Stimulated activated CD8-positive, alpha-beta memory T cell treated with anti-CD3 and anti-CD28 coated beads, Interleukin-7, amount 100 ng/mL, for 24 hours (primary cell): ENCODE measurements at regions not wholly inside any gene's neighbourhood (a gene's known extent, or its start where the extent isn't known, plus 50 kb on each side); places are given as distances from the start of the nearest gene placed in this dataset.

ENCODE experiments used
- DNase-seq: peaks from one replicate; pipeline ENCODE4 v3.0.0-alpha.2; 2020; ENCODE audit warnings: low read depth

DNA sequence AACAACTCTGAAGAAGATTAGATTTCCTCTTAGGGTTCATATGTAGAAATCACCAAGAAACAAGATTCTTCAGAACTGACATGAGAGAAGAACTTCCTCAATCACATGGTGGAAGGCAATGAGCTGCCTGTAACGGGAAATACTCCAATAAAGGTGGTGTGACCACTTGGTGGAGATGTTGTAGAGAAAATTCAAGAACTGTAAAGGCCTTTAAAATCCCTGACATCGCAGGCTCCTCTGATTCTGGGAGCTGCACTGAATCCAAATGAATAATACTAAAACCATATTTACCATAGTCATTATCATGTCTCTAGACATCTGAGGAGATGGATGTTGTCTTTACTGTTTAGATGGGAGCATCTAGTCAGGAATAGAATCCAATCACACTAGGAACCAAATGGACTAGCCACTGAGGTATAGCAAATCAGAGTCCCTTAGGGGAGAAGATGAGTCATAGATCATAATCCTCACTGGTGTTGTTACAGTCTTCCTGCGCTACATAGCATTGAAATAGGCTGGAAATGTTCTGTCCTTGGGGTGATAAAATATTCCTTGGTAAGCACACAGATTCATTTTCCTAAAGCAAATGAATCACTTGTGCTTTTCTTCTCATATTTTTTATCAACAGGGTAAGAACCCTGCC lies 321.6 kb upstream of the TENM4 start:
- DNase-seq: no peak

DNA sequence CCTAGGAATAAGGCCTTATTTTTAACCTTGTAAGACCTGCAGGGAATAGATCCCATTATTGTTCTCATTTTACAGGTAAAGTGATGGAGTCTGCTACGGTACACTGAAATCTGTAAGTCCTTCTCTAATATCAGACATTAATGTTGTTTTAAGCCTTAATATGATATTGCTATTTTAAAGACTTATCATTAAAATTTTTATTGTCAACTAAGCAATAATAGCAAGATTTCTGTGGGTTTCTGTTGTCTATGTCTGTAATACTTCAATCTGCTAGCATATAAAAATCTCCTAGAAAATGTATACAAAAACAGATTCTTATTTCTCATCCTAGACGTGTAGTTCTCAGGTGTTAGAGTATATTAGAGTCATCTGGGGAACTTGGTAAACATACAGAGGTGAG lies 317.5 kb upstream of the TENM4 start:
- no peak for DNase-seq

DNA sequence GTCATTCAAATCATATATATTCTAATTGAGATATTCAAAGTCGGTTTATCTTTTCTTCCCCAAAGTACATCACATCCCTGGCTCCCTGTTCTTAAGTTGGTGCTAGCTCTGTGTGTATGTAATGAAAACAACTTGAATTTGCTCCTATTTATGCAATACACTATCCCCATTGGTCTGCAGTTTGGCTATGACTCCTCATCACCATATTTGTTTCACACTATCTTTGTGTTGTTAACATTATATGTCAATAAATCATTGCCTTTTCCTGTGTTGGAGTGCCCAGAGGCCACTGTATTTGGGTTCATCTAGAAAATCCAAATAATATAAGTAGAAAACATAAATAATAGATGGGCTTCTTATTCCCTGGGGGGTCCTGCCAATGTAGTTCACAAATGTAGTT lies 306.6 kb upstream of the TENM4 start:
- no peak for DNase-seq

DNA sequence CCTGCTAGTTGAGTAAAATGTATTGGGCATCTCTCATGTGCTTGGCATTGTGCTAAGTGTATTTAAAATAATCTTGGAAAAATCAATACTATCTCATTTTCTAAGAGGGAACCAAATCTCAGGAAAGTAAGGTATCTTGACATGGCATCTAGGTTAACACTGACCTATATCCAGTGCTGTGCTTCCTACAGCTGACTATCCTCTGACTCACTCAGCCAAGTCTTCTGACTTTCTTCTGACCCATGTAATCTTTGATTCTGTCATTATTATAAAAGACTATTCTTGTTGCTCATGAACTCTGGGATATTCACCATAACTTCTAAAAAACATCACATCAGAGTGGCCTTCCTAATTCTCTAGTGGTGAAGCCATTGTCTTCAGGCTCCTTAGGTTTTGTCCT lies 304.1 kb upstream of the TENM4 start:
- no peak for DNase-seq

DNA sequence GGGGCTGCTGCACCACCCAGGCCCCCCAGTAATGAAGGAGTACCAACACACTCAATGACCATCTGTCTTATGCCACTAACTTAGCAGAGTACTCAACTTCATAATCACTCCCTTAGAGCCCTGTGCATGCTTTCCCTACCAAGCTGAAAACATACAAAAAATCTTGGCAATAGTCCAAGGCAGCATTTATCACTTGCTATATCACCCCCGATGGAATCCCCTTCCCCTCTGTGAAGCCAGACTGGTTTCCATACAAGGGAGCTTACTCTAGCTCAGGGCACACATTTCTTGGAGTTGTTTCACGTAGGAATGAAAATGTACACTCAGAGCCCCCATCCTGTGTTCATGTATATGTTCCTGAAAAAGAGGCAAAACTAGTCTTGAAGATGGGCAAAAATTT lies 301.3 kb upstream of the TENM4 start:
- no peak for DNase-seq

DNA sequence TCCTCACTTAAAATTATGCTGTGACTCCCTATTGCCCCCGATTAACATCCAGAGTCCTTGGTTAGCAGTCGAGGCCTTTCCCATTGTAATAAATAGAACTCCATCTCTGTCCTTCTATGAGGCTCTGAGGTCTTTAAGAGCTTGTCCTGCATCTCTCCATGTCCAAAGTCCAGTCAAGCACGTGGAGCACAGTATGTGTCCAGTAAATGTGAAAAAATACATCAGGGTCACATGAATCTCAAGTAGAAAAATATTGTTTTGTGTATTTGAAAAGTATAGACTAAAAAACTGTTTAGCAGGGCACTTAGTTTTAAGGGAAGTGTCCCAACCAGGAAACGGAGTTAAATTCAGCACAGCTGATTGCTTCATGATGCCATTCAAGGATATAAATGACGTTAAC lies 298.8 kb upstream of the TENM4 start:
- DNase-seq: no peak

DNA sequence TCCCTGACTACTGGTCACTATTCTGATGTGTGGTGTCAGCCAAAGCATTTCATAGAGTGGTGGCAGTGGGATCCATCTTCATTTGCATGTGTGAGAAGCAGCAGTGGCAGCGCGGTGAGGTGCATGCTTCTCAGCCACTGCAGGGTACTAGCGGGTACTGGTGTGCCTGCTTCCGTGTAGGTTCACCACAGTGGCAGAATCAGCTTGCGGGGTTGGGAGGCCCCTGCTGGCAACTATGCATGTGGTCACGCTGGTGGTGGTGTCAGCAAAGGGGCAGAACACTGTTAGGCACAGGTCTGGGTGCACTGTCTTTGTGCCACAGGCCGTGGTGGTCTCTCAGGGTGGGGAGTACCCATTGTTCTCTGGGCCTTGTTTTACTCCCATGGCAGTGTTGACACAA lies 286.4 kb upstream of the TENM4 start:
- no peak for DNase-seq

DNA sequence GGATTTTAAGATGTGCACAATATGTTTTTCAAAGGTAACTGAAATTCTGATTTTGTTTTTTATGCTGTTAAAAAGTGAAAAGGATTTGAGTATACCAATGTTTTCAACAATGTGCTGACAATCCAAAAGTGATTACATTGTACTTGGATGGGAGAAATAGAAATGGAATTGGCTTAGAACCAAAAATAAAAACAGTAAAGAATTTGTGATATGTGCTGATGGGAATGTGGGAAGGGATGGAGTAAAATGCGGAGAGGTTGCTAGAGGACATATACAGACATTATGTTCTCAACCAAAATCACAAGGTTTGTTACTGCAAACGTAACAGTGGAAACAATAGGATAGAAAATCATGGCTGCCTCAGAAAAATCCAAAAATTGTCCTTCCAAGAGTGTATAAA lies 279.3 kb upstream of the TENM4 start:
- DNase-seq: no peak

DNA sequence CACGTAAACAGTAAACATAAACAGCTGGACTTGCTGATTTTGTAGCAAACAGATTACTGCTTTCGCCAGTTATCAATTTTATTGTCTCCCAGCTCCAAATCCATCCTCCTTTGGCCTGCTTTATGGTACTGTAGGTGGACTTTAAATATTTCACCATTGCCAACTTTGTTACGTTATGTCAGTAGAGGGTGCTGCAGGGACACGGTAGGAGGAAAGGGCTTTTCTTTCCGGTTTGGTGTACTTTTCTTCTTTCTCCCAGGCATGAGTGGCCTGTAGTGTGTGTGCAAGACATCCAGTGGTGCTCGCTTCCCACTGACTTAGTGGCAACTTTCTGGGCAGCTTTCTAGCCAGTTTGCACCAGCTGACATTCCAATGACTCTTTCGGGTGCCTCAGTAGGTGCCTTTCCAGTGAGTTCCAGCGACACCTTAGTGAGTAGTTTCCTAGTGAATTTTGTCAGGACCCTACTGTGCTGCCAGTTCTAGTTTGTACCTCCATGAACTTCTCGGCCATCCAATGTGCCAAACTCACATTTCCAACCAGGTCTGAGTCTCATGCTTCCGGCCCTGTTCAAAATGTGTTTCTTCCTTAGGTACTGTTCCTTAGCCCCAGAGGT lies 267.6 kb upstream of the TENM4 start:
- no peak for DNase-seq

DNA sequence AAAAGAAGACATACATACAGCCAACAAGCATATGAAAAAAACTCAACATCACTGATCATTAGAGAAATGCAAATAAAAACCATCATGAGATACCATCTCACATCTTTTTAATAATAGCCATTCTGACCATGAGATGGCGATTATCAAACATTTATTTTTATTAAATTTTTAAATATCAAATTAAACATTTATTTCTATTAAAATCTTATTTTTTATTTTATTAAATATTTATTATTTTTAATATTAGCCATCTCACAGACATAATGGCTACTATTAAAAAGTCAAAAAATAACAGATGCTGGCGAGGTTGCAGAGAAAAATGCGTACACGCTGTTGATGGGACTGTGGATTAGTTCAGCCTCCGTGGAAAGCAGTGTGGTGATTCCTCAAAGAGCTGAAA lies 264.8 kb upstream of the TENM4 start:
- DNase-seq: no peak

DNA sequence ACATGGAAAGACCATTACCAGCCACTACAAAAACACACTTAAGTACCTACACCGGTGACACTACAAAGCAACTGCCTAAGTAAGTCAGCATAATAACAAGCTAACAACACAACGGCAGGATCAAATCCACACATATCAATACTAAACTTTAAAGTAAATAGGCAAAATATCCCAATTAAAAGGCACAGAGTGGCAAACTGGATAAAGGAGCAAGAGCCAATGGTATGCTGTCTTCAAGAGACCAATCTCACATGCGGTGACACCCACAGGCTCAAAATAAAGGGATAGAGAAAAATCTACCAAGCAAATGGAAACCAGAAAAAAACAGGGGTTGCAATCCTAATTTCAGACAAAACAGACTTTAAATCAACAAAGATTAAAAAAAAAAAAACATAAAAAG lies 261.5 kb upstream of the TENM4 start:
- no peak for DNase-seq

DNA sequence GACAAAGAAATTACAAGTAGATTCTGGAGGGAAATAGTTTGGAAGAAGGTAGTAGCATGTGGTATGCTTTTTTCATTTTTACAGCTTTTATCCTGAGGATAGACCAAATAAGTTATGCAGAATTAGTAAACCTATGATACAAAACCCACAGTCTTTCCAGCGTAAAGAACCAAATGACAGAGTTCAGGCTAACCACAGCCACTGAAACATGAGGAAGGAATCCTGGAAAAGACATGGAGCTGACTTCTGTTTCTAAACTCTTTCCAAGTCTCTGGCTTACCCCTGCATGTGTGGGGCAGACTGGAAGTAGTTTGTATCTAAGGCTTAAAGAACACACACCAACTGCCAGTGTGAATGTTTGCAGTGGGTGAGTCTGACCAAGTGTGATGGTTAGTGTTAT lies 258.4 kb upstream of the TENM4 start:
- DNase-seq: no peak

DNA sequence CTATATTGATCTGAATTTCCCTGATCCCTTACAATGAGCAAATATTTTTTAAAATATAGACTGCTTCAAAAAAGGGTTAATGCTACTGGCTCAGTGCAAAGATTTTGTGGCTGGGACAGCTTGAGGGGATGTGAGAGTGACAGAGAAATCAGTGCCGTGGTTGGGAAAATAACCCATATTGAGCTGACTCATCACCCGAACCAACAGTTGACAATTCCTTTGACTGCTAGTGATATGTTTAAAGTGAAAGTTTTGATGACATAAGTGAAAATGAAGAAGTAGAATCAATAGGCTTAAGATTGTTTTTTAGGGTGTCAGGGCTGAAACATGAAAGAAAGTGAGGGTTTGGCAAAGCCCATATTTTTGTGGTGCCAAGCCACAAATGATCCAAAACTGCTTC lies 257.1 kb upstream of the TENM4 start:
- DNase-seq: no peak

DNA sequence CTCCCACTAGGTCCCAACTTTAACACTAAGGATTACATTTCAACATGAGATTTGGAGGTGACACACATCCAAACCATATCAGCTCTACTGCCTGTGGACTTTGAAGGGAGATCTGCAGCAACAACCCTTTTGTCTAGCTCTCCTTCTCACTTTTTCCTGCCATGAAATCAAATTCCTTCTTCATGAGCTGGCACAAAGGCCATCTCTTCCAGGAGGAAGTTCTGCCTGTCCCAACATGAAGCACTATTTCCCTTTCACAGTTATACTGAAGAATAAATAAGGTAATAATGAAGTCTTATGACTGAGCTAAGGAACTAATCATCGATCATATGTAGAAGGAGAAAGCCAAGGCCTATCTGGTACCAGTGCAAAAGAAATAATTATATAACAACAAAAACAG lies 253.5 kb upstream of the TENM4 start:
- no peak for DNase-seq

DNA sequence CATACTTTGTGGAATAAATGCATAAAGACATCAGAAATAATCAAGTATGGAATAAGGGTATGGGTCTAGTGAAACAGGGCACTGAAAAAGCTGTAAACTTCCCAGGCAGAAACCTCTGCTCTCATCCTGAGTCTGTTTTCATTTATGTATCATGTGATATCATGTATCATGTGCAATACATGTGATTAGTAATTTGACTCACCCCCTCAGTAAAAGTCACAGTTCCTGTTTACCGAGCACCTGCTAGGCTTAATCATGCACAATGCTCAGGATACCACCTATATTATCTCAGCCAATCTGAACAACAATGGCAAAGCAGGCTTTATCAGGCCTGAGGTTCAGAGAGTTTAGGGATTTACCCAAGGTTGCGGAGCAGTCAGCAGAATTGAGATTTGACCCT lies 250.6 kb upstream of the TENM4 start:
- no peak for DNase-seq

DNA sequence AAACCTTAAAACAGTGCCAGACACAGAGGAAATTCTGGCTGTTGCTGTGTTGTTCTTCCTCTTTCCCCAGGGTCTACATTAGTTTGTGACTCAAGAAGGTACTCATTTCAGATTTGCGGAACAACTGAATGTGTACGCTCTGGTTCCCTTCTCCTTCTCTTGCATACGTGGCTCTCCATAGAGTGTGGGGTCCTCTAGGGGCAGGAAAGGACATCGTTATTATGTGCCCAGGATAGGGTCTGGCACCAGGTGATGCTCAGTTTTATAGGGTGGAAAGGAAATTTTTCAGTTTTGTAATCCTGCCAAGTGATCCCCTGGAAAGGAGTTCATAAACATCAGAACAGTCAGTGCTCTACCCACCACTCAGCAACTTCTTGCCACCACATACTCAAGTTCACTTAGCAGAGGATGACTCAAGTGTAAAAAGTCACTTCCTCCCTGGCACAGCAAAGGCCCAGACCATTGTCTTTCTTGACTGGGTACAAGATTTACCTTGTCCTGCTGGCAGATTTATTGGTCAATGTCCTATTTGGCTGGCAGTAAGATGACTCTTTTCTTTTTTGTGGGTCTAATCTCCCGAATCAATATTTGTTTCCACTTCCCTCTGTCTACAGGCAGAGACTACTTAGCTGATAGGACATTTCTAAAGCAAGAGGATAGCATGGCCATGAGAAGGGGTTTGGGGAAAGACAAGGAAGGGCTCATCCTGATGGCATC lies 246.0 kb upstream of the TENM4 start:
- DNase-seq: no peak

DNA sequence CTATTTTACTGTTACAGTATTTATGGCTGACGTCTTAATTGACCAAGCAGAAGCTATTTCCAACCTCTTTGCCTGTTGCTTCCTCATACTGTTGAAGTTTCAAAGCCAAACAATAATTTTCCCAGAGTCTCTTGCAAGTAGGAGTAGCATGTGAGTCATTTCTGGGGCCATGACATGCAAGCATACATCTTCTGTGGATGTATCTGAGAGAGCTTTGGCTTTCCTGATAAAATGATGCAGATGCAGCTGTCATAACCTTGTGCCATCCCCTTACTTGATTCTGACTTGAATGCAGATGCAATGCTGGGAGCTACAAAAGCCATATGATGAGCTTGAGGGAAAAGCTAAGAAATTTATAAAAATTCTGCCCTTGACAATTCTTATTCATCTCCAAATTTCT lies 243.1 kb upstream of the TENM4 start:
- DNase-seq: no peak

DNA sequence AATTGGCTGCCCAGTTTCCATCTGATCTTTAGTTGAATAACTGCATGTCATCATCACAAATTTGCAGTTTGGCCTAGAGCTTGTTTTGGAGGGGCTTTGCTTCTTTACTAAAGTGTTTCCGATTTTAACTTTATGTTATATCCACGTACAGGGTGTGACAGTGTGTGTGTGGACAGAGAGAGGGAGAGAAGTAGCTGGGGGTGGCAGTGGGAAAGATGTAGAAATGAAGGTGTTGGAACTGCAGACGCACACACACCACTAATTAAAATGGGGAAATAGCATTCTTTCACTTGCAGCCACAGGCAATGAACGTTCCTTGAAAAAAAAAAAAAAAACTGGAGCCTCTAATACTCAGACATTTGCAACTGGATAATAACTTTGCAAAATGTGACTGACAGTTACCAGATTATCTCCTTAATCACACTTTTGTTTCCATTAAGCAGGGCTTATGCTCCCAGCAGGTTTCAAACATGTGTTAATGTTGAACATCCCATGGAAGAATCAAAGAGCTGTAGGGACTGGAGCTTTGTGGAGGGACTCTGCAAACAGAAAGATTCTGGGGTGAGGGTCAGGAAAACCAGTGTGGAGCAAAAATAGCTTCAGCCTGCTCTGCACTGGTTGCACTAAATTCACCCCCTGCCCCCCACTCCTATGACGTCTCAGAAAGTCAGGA lies 238.1 kb upstream of the TENM4 start:
- DNase-seq: no peak

DNA sequence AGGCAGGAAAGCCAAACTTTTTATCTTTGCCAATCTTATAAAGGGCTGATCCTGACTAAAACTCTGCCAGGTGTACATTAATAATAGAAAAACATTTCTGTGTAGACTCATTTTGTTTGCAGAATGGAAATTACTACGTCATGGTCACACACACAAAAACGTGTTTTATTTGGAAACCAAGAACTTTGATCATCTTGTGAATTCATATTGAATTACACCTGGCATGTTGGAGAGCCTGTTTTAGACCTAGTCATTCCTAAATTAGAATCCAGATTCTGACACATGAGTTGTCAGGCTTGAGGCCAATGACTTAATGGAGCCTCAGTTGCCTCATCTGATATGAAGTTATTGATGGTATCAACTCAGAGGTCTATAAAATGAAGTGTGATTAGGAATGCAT lies 235.6 kb upstream of the TENM4 start:
- no peak for DNase-seq

DNA sequence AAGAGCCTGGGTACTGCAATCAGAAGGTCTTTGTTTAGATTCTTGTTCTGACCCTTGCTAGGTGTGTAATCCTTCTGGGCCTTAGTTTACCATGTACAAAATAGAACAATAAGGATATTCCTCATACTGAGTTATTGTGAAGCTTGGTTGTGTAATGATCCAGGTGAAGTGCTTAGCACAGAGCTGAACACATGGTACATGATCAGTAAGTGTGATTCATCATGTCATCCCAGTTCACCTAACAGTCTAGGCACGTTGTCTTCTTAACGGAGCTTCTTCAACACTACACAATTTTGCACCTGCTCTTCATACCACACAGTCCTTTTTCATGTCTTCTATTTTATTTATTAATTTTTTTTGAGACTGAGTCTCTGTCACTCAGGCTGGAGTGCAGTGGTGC lies 234.3 kb upstream of the TENM4 start:
- no peak for DNase-seq

DNA sequence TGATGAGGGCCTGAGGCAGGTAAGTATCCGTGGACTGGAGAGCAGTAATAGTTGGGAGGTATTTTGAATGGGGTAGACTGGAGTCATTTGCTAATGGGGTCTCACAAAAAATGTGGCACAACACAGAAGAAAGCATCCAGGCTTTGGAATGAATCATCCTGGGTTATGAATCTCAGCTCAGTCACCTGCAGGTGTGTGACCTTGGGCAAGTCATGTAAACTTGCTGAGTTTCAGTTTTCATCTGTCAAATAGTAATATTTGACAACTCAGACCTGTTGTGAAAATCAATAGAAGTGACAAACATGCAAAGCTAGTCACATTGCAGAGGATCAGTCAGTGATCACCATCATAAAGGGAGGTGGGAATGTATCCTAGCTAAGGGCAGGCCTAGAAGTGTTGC lies 232.0 kb upstream of the TENM4 start:
- no peak for DNase-seq

DNA sequence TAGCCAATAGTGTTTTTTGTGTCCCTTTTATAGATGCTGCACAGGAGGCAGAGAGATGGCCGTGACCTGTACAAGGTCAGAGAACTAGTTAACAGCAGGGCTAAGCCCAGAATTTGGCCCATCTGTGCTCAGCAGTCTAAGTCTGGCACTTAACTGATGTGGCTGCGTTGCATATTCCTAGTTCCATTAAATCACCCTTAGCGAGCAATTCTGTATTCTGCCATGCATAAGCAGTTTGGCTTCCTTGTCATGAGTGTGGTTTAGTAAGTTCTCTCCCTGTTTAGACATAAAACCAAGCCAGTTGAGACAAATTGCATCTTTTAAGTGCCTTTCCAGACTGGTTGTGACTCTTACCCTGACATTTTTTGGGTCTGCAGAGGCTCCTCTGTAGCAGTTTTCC lies 230.6 kb upstream of the TENM4 start:
- no peak for DNase-seq

DNA sequence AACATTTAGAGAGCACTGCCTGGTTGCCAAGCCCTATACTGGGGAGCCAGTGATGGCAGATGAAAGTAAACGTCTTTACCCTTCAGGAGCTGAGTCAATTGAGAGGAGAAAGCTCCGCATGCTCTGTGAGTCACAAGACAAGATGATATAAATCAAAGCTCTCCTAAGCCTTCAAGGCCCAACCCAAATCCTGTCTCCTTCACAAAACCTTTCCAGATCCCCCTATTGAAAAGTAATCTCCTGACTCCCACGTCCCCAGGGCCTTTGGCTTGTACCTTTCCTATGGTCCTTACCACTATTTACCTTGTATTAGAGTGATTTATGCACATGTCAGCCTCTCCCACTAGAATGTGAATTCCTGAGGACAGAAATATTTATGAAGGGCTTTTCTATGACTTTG lies 230.1 kb upstream of the TENM4 start:
- DNase-seq: no peak
